HCT116 (cell line): ENCODE measurements at regions not wholly inside any gene's neighbourhood (a gene's known extent, or its start where the extent isn't known, plus 50 kb on each side); places are given as distances from the start of the nearest gene placed in this dataset.

Source experiments
- ATAC-seq: fragments of 200-7000 bp; cut with Tn5 transposase; 2 replicates; pipeline ENCODE4 v1.9.1; 2020; ENCODE audit warnings: mild to moderate bottlenecking, moderate library complexity
- BruUV-seq: library from RNA; stranded (reverse); fragments of 400-500 nt; replicated peaks from 2 replicates; lab custom pipeline; 2021; lab: Mats Ljungman, UMichigan
- CTCF ChIA-PET: fragments of 300-600 bp; sonication (Branson Sonifier 250); formaldehyde crosslinking; loops from one replicate; lab custom pipeline; 2021; ENCODE audit warnings: antibody characterized with exemption; lab: Charles Lee
- POLR2A ChIA-PET: fragments of 300-600, 350-600 bp; sonication (Branson Sonifier 250); formaldehyde crosslinking; loops from one replicate; lab custom pipeline; 2021; ENCODE audit warnings: antibody characterized with exemption; lab: Charles Lee
- RAD21 ChIA-PET, 2 experiments: fragments of 300-600 bp; sonication (Branson Sonifier 250); formaldehyde crosslinking; loops; one replicate each; lab custom pipeline; 2023; ENCODE audit warnings: low total read pairs in 2 of 2; ENCODE audit not compliant: uncharacterized antibody in 2 of 2, unreplicated experiment in 2 of 2, low non-redundant PET in 1 of 2; lab: Charles Lee
- DNase-seq: peaks from one replicate; pipeline ENCODE4 v3.0.0-alpha.2; 2010; ENCODE audit warnings: low read depth, low spot score
- H2AFZ ChIP-seq: fragments of 200-600 bp; shearing (Covaris generic), sonication (generic); 2 replicates; pipeline ENCODE4 v1.6.1; 2017; ENCODE audit warnings: low read depth, mixed run types, mixed read lengths, antibody characterized with exemption, low read length; ENCODE audit not compliant: poor library complexity, severe bottlenecking
- H3K27ac ChIP-seq: 2 replicates; pipeline ENCODE4 v1.5.1; 2012; ENCODE audit warnings: low read depth, low read length
- H3K27me3 ChIP-seq: fragments of 200-600 bp; sonication (generic); 2 replicates; pipeline ENCODE4 v1.6.1; 2016; ENCODE audit warnings: mixed run types, low read length, mixed read lengths; ENCODE audit not compliant: insufficient read depth
- H3K36me3 ChIP-seq, 2 experiments: fragments of 200-500 bp in 1 of 2; fragments of 200-600 bp in 1 of 2; sonication (Bioruptor generic) in 1 of 2; sonication (generic) in 1 of 2; 2 replicates each; pipeline versions ENCODE4 v1.5.1 to v1.6.1; 2014 to 2016; ENCODE audit warnings: low read length in 2 of 2, inconsistent platforms in 1 of 2, mixed read lengths in 1 of 2, mixed run types in 1 of 2; ENCODE audit not compliant: insufficient read depth in 2 of 2, control insufficient read depth in 1 of 2
- H3K4me1 ChIP-seq, 2 experiments: fragments of 200-600 bp in 1 of 2; sonication (generic) in 1 of 2; 2 replicates each; pipeline versions ENCODE4 v1.5.1 to v1.6.1; 2012 to 2017; ENCODE audit warnings: low read length in 2 of 2, inconsistent platforms in 1 of 2, mild to moderate bottlenecking in 1 of 2, mixed read lengths in 1 of 2, mixed run types in 1 of 2, moderate library complexity in 1 of 2; ENCODE audit not compliant: insufficient read depth in 2 of 2, control insufficient read depth in 1 of 2
- H3K4me2 ChIP-seq: fragments of 200-600 bp; sonication (generic); 2 replicates; pipeline ENCODE4 v1.6.1; 2017; ENCODE audit warnings: mixed run types, low read length, mixed read lengths
- H3K4me3 ChIP-seq, 2 experiments: fragments of 200-600 bp in 1 of 2; sonication (generic) in 1 of 2; replicated peaks in 1 of 2; 2 replicates each; pipeline ENCODE4 v1.5.1; 2011 to 2016; ENCODE audit warnings: low read length in 2 of 2, control low read depth in 1 of 2, low read depth in 1 of 2, mild to moderate bottlenecking in 1 of 2, mixed read lengths in 1 of 2, mixed run types in 1 of 2
- H3K79me2 ChIP-seq: fragments of 200-600 bp; sonication (generic); 2 replicates; pipeline ENCODE4 v1.6.1; 2017; ENCODE audit warnings: mild to moderate bottlenecking, mixed run types, low read length, moderate library complexity, mixed read lengths; ENCODE audit not compliant: insufficient read depth
- H3K9ac ChIP-seq: fragments of 200-600 bp; sonication (generic); 2 replicates; pipeline ENCODE4 v1.6.1; 2016; ENCODE audit warnings: low read length, mixed read lengths
- H3K9me2 ChIP-seq: fragments of 200-600 bp; sonication (generic), shearing (Covaris generic); 2 replicates; pipeline ENCODE4 v1.6.1; 2017; ENCODE audit warnings: mixed run types, mild to moderate bottlenecking, moderate library complexity; ENCODE audit not compliant: insufficient read depth
- H3K9me3 ChIP-seq, 2 experiments: fragments of 200-500 bp in 1 of 2; fragments of 200-600 bp in 1 of 2; sonication (Bioruptor generic) in 1 of 2; sonication (generic) in 1 of 2; 2 replicates each; pipeline ENCODE4 v1.6.1; 2014 to 2017; ENCODE audit warnings: low read length in 2 of 2, mixed read lengths in 2 of 2, inconsistent platforms in 1 of 2, low read depth in 1 of 2, mild to moderate bottlenecking in 1 of 2, mixed run types in 1 of 2, moderate library complexity in 1 of 2; ENCODE audit not compliant: control insufficient read depth in 1 of 2, insufficient read depth in 1 of 2
- H4K20me1 ChIP-seq: fragments of 200-600 bp; sonication (generic), shearing (Covaris generic); 2 replicates; pipeline ENCODE4 v1.6.1; 2017; ENCODE audit warnings: mixed run types, mild to moderate bottlenecking, moderate library complexity; ENCODE audit not compliant: insufficient read depth
- CBX3 ChIP-seq: IDR thresholded peaks from 2 replicates; pipeline ENCODE4 v1.6.1; 2012; ENCODE audit warnings: low read depth
- ELF1 ChIP-seq: IDR thresholded peaks from 2 replicates; pipeline ENCODE4 v1.6.1; 2012; ENCODE audit warnings: low read depth, borderline replicate concordance
- FOSL1 ChIP-seq: IDR thresholded peaks from 2 replicates; pipeline ENCODE4 v1.6.1; 2012; ENCODE audit warnings: low read depth
- JUND ChIP-seq: IDR thresholded peaks from 2 replicates; pipeline ENCODE4 v1.6.1; 2012
- RAD21 ChIP-seq: IDR thresholded peaks from 2 replicates; pipeline ENCODE4 v1.6.1; 2012; ENCODE audit warnings: low read depth, mild to moderate bottlenecking
- REST ChIP-seq: IDR thresholded peaks from 2 replicates; pipeline ENCODE4 v1.6.1; 2012; ENCODE audit warnings: low read depth
- SP1 ChIP-seq: IDR thresholded peaks from 2 replicates; pipeline ENCODE4 v1.6.1; 2012; ENCODE audit warnings: low read depth
- SRF ChIP-seq: IDR thresholded peaks from 2 replicates; pipeline ENCODE4 v1.6.1; 2012; ENCODE audit warnings: low read depth
- YY1 ChIP-seq: IDR thresholded peaks from 2 replicates; pipeline ENCODE4 v1.6.1; 2011; ENCODE audit warnings: low read length, low read depth, moderate library complexity, mild to moderate bottlenecking; ENCODE audit not compliant: insufficient replicate concordance; ENCODE audit errors: extremely low read depth
- ZBTB33 ChIP-seq: IDR thresholded peaks from 2 replicates; pipeline ENCODE4 v1.6.1; 2011; ENCODE audit warnings: mild to moderate bottlenecking, low read length, moderate library complexity; ENCODE audit not compliant: insufficient replicate concordance; ENCODE audit errors: extremely low read depth
- ZNF274 ChIP-seq: fragments of 200-500 bp; sonication (Bioruptor generic); IDR thresholded peaks from 2 replicates; pipeline ENCODE4 v1.6.1; 2014; ENCODE audit warnings: mild to moderate bottlenecking, low read depth, low read length, inconsistent platforms
- intact Hi-C: fragments of 100-400 bp; cut with micrococcal nuclease; formaldehyde crosslinking; loops from 2 replicates; pipeline ENCODE4 v1.10.0; 2022

GRCh38 chr3:96465521-96465920, 348.9 kb upstream of the EPHA6 start:
- H3K4me1 ChIP-seq: no peaks in the 10 kb centered on the region
- no peak overlapping the region for H3K9ac ChIP-seq
- H3K9me3 ChIP-seq: peaks cover 0 to 19% of the 10 kb centered on the region in 2 experiments; a peak in 2 of 4 replicates
- DNase-seq: no peak
- H3K4me2 ChIP-seq: no peak overlapping the region
- no peaks in the 10 kb centered on the region for H3K9me2 ChIP-seq
- H3K36me3 ChIP-seq: no peaks in the 10 kb centered on the region
- ChIA-PET RAD21 (no interaction called here), CTCF (no interaction called here), POLR2A (no interaction called here)
- no peaks in the 10 kb centered on the region for H3K79me2 ChIP-seq
- ATAC-seq: no peak
- no peak overlapping the region for H3K27ac ChIP-seq
- TF ChIP-seq FOSL1 (no peak), ZNF274 (no peak), JUND (no peak), REST (no peak), RAD21 (no peak), ZBTB33 (no peak), YY1 (no peak), SP1 (no peak), ELF1 (no peak), SRF (no peak), CBX3 (no peak)
- H3K4me3 ChIP-seq: no peak overlapping the region
- intact Hi-C loops: no loop called here
- H2AFZ ChIP-seq: no peak overlapping the region
- H4K20me1 ChIP-seq: no peaks in the 10 kb centered on the region
- no peaks in the 10 kb centered on the region for H3K27me3 ChIP-seq
- no TSS peak for BruUV-seq
